ENCODE measurements at regions not wholly inside any gene's neighbourhood (a gene's known extent, or its start where the extent isn't known, plus 50 kb on each side); places are given as distances from the start of the nearest gene placed in this dataset.

- H3K27ac ChIP-seq (ENCODE audit: insufficient read length, low read depth, low read length), result no peak overlapping the region
- no peak for TF ChIP-seq CTCF (conservative IDR thresholded peaks at IDR 0.05)
Measured at GRCh38 chr10:53233749-53234148, 461.2 kb upstream of the MBL2 start.

More at GRCh38 chr10:53233749-53234148, 461.2 kb upstream of the MBL2 start:
- Histone ChIP-seq H4K20me1 (ENCODE audit: control insufficient read depth, insufficient read depth, insufficient read length) (no peaks in the 10 kb centered on the region), H3K4ac (ENCODE audit: low read depth, low read length) (no peak overlapping the region), H3K23ac (ENCODE audit: insufficient read length, low read depth, low read length) (no peak overlapping the region), H3K9me3 (ENCODE audit: control insufficient read depth, low read depth, low read length) (no peaks in the 10 kb centered on the region), H2AFZ (ENCODE audit: low read length) (no peak overlapping the region), H2BK12ac (ENCODE audit: insufficient read length, low read depth, low read length) (no peak overlapping the region), H2BK15ac (ENCODE audit: low read depth, low read length) (no peak overlapping the region), H4K8ac (replicated peaks; ENCODE audit: insufficient read length, low read depth, low read length) (no peak overlapping the region), H3K56ac (ENCODE audit: insufficient read length, low read depth, low read length) (no peak overlapping the region), H3K23me2 (ENCODE audit: insufficient read length, low read depth, low read length, poor library complexity, severe bottlenecking) (no peaks in the 10 kb centered on the region), H3T11ph (ENCODE audit: low read length) (no peak overlapping the region), H3K27me3 (ENCODE audit: insufficient read depth, low read length) (no peaks in the 10 kb centered on the region), H2BK120ac (ENCODE audit: low read depth, low read length, poor library complexity, severe bottlenecking) (no peak overlapping the region), H3K4me1 (ENCODE audit: insufficient read depth, low read length) (no peaks in the 10 kb centered on the region), H3K9ac (ENCODE audit: extremely low read depth, insufficient read length, low read length) (no peak overlapping the region), H2BK5ac (ENCODE audit: insufficient read length, low read length) (no peak overlapping the region), H3K4me2 (ENCODE audit: insufficient read depth, insufficient read length, low read length) (no peak overlapping the region), H3K79me1 (ENCODE audit: insufficient read depth, low read depth, low read length, poor library complexity, severe bottlenecking) (no peaks in the 10 kb centered on the region), H3K79me2 (ENCODE audit: insufficient read depth, low read length) (no peaks in the 10 kb centered on the region), H2BK20ac (ENCODE audit: low read depth, low read length, poor library complexity, severe bottlenecking) (no peak overlapping the region), H4K91ac (ENCODE audit: insufficient read length, low read depth, low read length) (no peak overlapping the region), H2AK5ac (ENCODE audit: insufficient read length, low read length) (no peak overlapping the region), H3K18ac (ENCODE audit: insufficient read length, low read depth, low read length) (no peak overlapping the region), H4K5ac (ENCODE audit: insufficient read length, low read depth, low read length) (no peak overlapping the region), H3K14ac (ENCODE audit: insufficient read depth, low read length) (no peak overlapping the region)
- no peaks in the 10 kb centered on the region for H3K27me3 Mint-ChIP-seq (ENCODE audit: low read depth)
- H3K4me3 Mint-ChIP-seq, result no peak overlapping the region
- no peak overlapping the region for H3K27ac Mint-ChIP-seq
- DNase-seq, result no peak
- WGBS (ENCODE audit: extremely low coverage, insufficient read length, low lambda C conversion rate), result no CpG with 5 or more reads among the region's 1 CpG
- peaks cover 2 to 15% (median 8%) of the 10 kb centered on the region in 3 experiments; a peak in 5 of 7 replicates for H3K36me3 Mint-ChIP-seq (ENCODE audit: insufficient read depth in 1 of 3, low read depth in 3 of 3)
- H3K9me3 Mint-ChIP-seq, result peaks cover 8 to 12% of the 10 kb centered on the region in 2 experiments
- peaks cover 5 to 7% of the 10 kb centered on the region in 2 experiments; a peak in 3 of 4 replicates for H3K4me1 Mint-ChIP-seq
